Smooth muscle cell (in vitro differentiated cells): ENCODE measurements at regions not wholly inside any gene's neighbourhood (a gene's known extent, or its start where the extent isn't known, plus 50 kb on each side); places are given as distances from the start of the nearest gene placed in this dataset.

ENCODE experiments used
- DNase-seq: peaks from one replicate; lab custom pipeline; 2025; ENCODE audit not compliant: unreplicated experiment; lab: John Stamatoyannopoulos, UW
- H2AFZ ChIP-seq: fragments of 200-600 bp; sonication (generic); 2 replicates; pipeline ENCODE4 v1.6.0; 2016; ENCODE audit warnings: antibody characterized with exemption, low read depth, mild to moderate bottlenecking
- H3F3A ChIP-seq: fragments of 200-600 bp; sonication (generic); 2 replicates; pipeline ENCODE4 v1.6.0; 2017; ENCODE audit warnings: antibody characterized with exemption, low read depth
- H3K27ac ChIP-seq: fragments of 200-600 bp; sonication (generic); 2 replicates; pipeline ENCODE4 v1.5.1; 2016; ENCODE audit warnings: low read depth, mild to moderate bottlenecking
- H3K27me3 ChIP-seq: fragments of 200-600 bp; sonication (generic); 2 replicates; pipeline ENCODE4 v1.6.1; 2016; ENCODE audit warnings: low read depth, mild to moderate bottlenecking
- H3K36me3 ChIP-seq: fragments of 200-600 bp; sonication (generic); 2 replicates; pipeline ENCODE4 v1.5.1; 2016; ENCODE audit warnings: low read depth
- H3K4me1 ChIP-seq: fragments of 200-600 bp; sonication (generic); 2 replicates; pipeline ENCODE4 v1.5.1; 2016; ENCODE audit warnings: low read depth
- H3K4me2 ChIP-seq: fragments of 200-600 bp; sonication (generic); 2 replicates; pipeline ENCODE4 v1.6.0; 2016; ENCODE audit warnings: mild to moderate bottlenecking
- H3K4me3 ChIP-seq: fragments of 200-600 bp; sonication (generic); 2 replicates; pipeline ENCODE4 v1.5.1; 2016; ENCODE audit warnings: mild to moderate bottlenecking
- H3K79me2 ChIP-seq: fragments of 200-600 bp; sonication (generic); 2 replicates; pipeline ENCODE4 v1.6.0; 2016; ENCODE audit warnings: low read depth, mild to moderate bottlenecking
- H3K9ac ChIP-seq: fragments of 200-600 bp; sonication (generic); 2 replicates; pipeline ENCODE4 v1.6.0; 2016; ENCODE audit warnings: low read depth
- H3K9me3 ChIP-seq: fragments of 200-600 bp; sonication (generic); replicated peaks from 2 replicates; pipeline ENCODE4 v1.5.1; 2016; ENCODE audit warnings: low read depth
- H4K20me1 ChIP-seq: fragments of 200-600 bp; sonication (generic); 2 replicates; pipeline ENCODE4 v1.6.0; 2016; ENCODE audit warnings: low read depth
- WGBS: methylation state at CpG from one replicate; pipeline ENCODE4 v1.1.7; 2016; ENCODE audit warnings: low lambda C conversion rate; 5-methylcytosine and 5-hydroxymethylcytosine counted together
- TF ChIP-seq, protein P1 (sequence below): fragments of 200-600 bp; sonication (generic); IDR thresholded peaks from 2 replicates; pipeline ENCODE4 v1.5.1; 2017; ENCODE audit warnings: borderline replicate concordance, mild to moderate bottlenecking, antibody characterized with exemption; ENCODE audit not compliant: insufficient read depth, poor library complexity, severe bottlenecking

DNA sequence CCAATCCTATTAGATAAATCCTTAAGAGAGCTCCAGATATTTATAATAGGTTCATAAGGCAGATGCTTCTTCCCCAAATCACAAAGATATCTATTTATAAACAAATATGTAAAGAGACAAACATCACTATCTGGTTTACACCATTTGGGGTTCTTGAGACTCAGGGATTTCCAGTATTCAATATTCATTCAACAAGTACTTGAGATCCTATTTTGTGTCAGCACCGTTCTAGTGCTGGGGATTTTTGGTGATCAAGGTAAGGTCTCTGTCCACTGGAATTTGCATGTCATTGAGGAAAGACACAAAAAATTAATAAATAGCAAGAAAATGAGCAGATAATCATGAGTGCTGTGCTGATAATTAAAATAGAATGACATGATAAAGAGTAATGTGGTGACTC is 222.7 kb upstream of the FOXN3 start:
- H3K4me1 ChIP-seq, result no peaks in the 10 kb centered on the region
- H3K9ac ChIP-seq, result no peak overlapping the region
- H3K4me3 ChIP-seq, result no peak overlapping the region
- no peaks in the 10 kb centered on the region for H3K9me3 ChIP-seq
- H3K27me3 ChIP-seq, result no peaks in the 10 kb centered on the region
- no peak overlapping the region for H3K4me2 ChIP-seq
- H3K79me2 ChIP-seq, result no peaks in the 10 kb centered on the region
- no peak overlapping the region for H3K27ac ChIP-seq
- no peaks in the 10 kb centered on the region for H4K20me1 ChIP-seq
- H3K36me3 ChIP-seq, result no peaks in the 10 kb centered on the region
- H3F3A ChIP-seq, result no peaks in the 10 kb centered on the region
- TF ChIP-seq, protein P1, sequence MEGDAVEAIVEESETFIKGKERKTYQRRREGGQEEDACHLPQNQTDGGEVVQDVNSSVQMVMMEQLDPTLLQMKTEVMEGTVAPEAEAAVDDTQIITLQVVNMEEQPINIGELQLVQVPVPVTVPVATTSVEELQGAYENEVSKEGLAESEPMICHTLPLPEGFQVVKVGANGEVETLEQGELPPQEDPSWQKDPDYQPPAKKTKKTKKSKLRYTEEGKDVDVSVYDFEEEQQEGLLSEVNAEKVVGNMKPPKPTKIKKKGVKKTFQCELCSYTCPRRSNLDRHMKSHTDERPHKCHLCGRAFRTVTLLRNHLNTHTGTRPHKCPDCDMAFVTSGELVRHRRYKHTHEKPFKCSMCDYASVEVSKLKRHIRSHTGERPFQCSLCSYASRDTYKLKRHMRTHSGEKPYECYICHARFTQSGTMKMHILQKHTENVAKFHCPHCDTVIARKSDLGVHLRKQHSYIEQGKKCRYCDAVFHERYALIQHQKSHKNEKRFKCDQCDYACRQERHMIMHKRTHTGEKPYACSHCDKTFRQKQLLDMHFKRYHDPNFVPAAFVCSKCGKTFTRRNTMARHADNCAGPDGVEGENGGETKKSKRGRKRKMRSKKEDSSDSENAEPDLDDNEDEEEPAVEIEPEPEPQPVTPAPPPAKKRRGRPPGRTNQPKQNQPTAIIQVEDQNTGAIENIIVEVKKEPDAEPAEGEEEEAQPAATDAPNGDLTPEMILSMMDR, result no peak
- DNase-seq, result no peak
- WGBS, result 100% methylated on average over 1 of the region's 1 CpG
- H2AFZ ChIP-seq, result no peak overlapping the region

DNA sequence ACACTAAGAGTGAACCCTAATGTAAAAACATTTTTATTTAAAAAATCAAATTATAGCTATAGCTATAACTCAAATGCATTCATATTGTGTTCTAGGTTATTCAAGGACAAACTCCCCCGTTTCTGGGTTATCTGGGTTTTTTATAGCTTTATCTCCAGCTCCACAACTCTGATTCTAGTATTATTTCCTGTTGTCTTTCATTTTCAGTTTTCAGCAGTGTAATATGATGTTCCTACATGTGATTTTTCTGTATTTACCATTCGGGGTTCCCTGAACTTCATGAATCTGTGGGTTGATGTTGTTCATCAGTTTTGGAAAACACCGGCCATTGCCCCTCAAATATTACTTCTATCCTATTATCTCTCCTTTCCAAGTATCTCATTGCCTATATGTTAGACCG is 221.9 kb upstream of the FOXN3 start:
- no peaks in the 10 kb centered on the region for H3K79me2 ChIP-seq
- H3K27ac ChIP-seq, result no peak overlapping the region
- TF ChIP-seq, protein P1, result no peak
- no peak overlapping the region for H2AFZ ChIP-seq
- no peaks in the 10 kb centered on the region for H3K9me3 ChIP-seq
- no peaks in the 10 kb centered on the region for H3K4me1 ChIP-seq
- H3K9ac ChIP-seq, result no peak overlapping the region
- H3K27me3 ChIP-seq, result no peaks in the 10 kb centered on the region
- 90% methylated on average over 4 of the region's 4 CpGs for WGBS
- no peak for DNase-seq
- no peaks in the 10 kb centered on the region for H4K20me1 ChIP-seq
- no peak overlapping the region for H3K4me2 ChIP-seq
- no peaks in the 10 kb centered on the region for H3K36me3 ChIP-seq
- no peaks in the 10 kb centered on the region for H3F3A ChIP-seq
- H3K4me3 ChIP-seq, result no peak overlapping the region

DNA sequence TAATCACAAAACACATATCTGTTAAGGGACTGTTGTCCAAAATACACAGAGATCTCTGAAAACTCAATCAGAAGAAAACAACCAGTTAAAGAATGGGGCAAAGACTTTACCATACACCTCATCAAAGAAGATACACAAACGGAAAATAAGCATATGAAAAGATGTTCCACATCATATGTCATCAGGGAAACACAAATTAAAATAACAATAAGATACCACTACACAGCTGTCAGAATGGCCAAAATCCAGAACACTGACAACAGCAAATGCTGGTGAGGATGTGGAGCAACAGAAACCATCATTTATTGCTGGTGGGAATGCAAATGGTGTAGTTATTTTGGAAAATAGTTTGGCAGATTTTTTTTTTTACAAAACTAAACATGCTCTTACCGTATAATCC is 220.5 kb upstream of the FOXN3 start:
- Histone ChIP-seq H3K79me2 (no peaks in the 10 kb centered on the region), H3K4me2 (no peak overlapping the region), H3K4me1 (no peaks in the 10 kb centered on the region), H2AFZ (no peak overlapping the region), H3K27me3 (no peaks in the 10 kb centered on the region), H3K9ac (no peak overlapping the region), H4K20me1 (no peaks in the 10 kb centered on the region), H3K9me3 (no peaks in the 10 kb centered on the region), H3K36me3 (no peaks in the 10 kb centered on the region), H3K4me3 (no peak overlapping the region), H3F3A (no peaks in the 10 kb centered on the region), H3K27ac (no peak overlapping the region)
- WGBS, result 86% methylated on average over 2 of the region's 2 CpGs
- DNase-seq, result no peak
- TF ChIP-seq, protein P1, result no peak

DNA sequence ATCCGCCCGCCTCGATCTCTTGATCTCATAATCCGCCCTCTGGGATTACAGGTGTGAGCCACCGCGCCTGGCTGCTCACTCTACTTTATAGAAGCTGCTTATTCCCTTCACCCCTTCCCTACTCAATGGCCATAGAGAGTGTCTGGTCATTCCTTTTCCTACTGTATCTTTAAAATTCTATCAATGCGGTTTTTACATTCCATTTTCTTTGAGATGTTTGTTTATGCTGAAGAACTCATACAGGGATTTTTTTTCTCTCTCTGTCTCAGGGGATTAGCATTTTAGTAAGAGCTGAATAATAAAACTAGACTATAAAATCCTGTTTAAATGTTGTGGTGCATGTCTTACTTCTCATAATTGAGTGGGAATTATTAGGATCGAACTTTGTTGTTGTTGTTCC is 218.6 kb upstream of the FOXN3 start:
- no peak overlapping the region for H2AFZ ChIP-seq
- no peaks in the 10 kb centered on the region for H4K20me1 ChIP-seq
- no peaks in the 10 kb centered on the region for H3K9me3 ChIP-seq
- no peak for DNase-seq
- no peaks in the 10 kb centered on the region for H3K36me3 ChIP-seq
- H3K4me1 ChIP-seq, result peaks cover 7% of the 10 kb centered on the region
- H3K27me3 ChIP-seq, result no peaks in the 10 kb centered on the region
- TF ChIP-seq, protein P1, result no peak
- no peaks in the 10 kb centered on the region for H3K79me2 ChIP-seq
- no peak overlapping the region for H3K27ac ChIP-seq
- H3K4me3 ChIP-seq, result no peak overlapping the region
- WGBS, result 94% methylated on average over 8 of the region's 8 CpGs
- H3K4me2 ChIP-seq, result no peak overlapping the region
- H3F3A ChIP-seq, result no peaks in the 10 kb centered on the region
- H3K9ac ChIP-seq, result no peak overlapping the region
